CD14-positive monocyte (primary cell): ENCODE measurements at regions not wholly inside any gene's neighbourhood (a gene's known extent, or its start where the extent isn't known, plus 50 kb on each side); places are given as distances from the start of the nearest gene placed in this dataset.

Experiments
- DNase-seq, 3 donors: peaks; one replicate each; pipeline ENCODE4 v3.0.0-alpha.2; 2011 to 2022
- H2AFZ ChIP-seq: 2 replicates; pipeline ENCODE4 v1.6.0; 2012; ENCODE audit warnings: mild to moderate bottlenecking, low read depth, low read length, inconsistent platforms; ENCODE audit not compliant: insufficient read depth, poor library complexity, severe bottlenecking
- H3K27ac ChIP-seq, 2 donors: 1 replicate in 1 of 2; 2 replicates in 1 of 2; pipeline ENCODE4 v1.5.1; 2012 to 2013; ENCODE audit warnings: low read length in 2 of 2, control low read depth in 1 of 2, inconsistent platforms in 1 of 2, low read depth in 1 of 2, mild to moderate bottlenecking in 1 of 2
- H3K27me3 ChIP-seq, 2 donors: one replicate each; pipeline versions ENCODE4 v1.6.0 to v1.6.1; 2011 to 2013; ENCODE audit warnings: low read length in 2 of 2; ENCODE audit not compliant: control insufficient read depth in 2 of 2, insufficient read depth in 2 of 2
- H3K36me3 ChIP-seq, 2 donors: replicated peaks in 1 of 2; 1 replicate in 1 of 2; 2 replicates in 1 of 2; pipeline versions ENCODE4 v1.5.1 to v1.6.1; 2012 to 2013; ENCODE audit warnings: low read length in 2 of 2, control low read depth in 1 of 2, inconsistent platforms in 1 of 2, mild to moderate bottlenecking in 1 of 2; ENCODE audit not compliant: insufficient read depth in 2 of 2, control insufficient read depth in 1 of 2
- H3K4me1 ChIP-seq, 2 donors: 1 replicate in 1 of 2; 2 replicates in 1 of 2; pipeline versions ENCODE4 v1.5.1 to v1.6.1; 2012 to 2013; ENCODE audit warnings: low read length in 2 of 2, control low read depth in 1 of 2, inconsistent platforms in 1 of 2, mild to moderate bottlenecking in 1 of 2, moderate library complexity in 1 of 2; ENCODE audit not compliant: insufficient read depth in 2 of 2, control insufficient read depth in 1 of 2
- H3K4me2 ChIP-seq: replicated peaks from 2 replicates; pipeline ENCODE3; 2012; ENCODE audit warnings: low read length, moderate library complexity, mild to moderate bottlenecking; ENCODE audit not compliant: poor library complexity, severe bottlenecking; ENCODE audit errors: extremely low read depth
- H3K4me3 ChIP-seq, 3 experiments: fragments of 200-600 bp in 1 of 3; sonication (generic) in 1 of 3; replicated peaks in 1 of 3; 1 replicate in 2 of 3; 2 replicates in 1 of 3; pipeline ENCODE4 v1.5.1; 2011 to 2013; ENCODE audit warnings: low read length in 3 of 3, mild to moderate bottlenecking in 3 of 3, control low read depth in 2 of 3, low read depth in 2 of 3, inconsistent platforms in 1 of 3, moderate library complexity in 1 of 3
- H3K79me2 ChIP-seq: 2 replicates; pipeline ENCODE4 v1.6.0; 2012; ENCODE audit warnings: mild to moderate bottlenecking, control low read depth, inconsistent platforms, low read length, moderate library complexity; ENCODE audit not compliant: insufficient read depth
- H3K9ac ChIP-seq: 2 replicates; pipeline ENCODE4 v1.6.0; 2017; ENCODE audit warnings: low read length, mild to moderate bottlenecking; ENCODE audit not compliant: insufficient read depth, poor library complexity, severe bottlenecking
- H3K9me3 ChIP-seq, 2 donors: replicated peaks in 1 of 2; 1 replicate in 1 of 2; 2 replicates in 1 of 2; pipeline versions ENCODE4 v1.5.1 to v1.6.1; 2012 to 2013; ENCODE audit warnings: low read length in 2 of 2, control low read depth in 1 of 2; ENCODE audit not compliant: control insufficient read depth in 1 of 2, insufficient read depth in 1 of 2
- H4K20me1 ChIP-seq: 2 replicates; pipeline ENCODE4 v1.6.0; 2012; ENCODE audit warnings: mild to moderate bottlenecking, low read length, control low read depth, moderate library complexity; ENCODE audit not compliant: insufficient read depth
- H3K27ac Mint-ChIP-seq, 7 donors: one replicate each; pipeline ENCODE4 v1.8.0; 2020; ENCODE audit warnings: mild to moderate bottlenecking in 7 of 7, mixed read lengths in 7 of 7, moderate library complexity in 6 of 7, inconsistent platforms in 2 of 7
- H3K27me3 Mint-ChIP-seq, 3 donors: one replicate each; pipeline ENCODE4 v1.8.0; 2021 to 2022; ENCODE audit warnings: low read depth in 3 of 3, mild to moderate bottlenecking in 3 of 3, mixed read lengths in 3 of 3, moderate library complexity in 3 of 3, inconsistent platforms in 1 of 3
- H3K36me3 Mint-ChIP-seq, 2 donors: one replicate each; pipeline ENCODE4 v1.8.0; 2020; ENCODE audit warnings: mixed read lengths in 2 of 2, inconsistent platforms in 1 of 2, mild to moderate bottlenecking in 1 of 2
- H3K4me1 Mint-ChIP-seq: one replicate; pipeline ENCODE4 v1.8.0; 2020; ENCODE audit warnings: mild to moderate bottlenecking, mixed read lengths
- H3K4me3 Mint-ChIP-seq, 2 donors: one replicate each; pipeline ENCODE4 v1.8.0; 2020; ENCODE audit warnings: mild to moderate bottlenecking in 2 of 2, mixed read lengths in 2 of 2, moderate library complexity in 1 of 2
- H3K9me3 Mint-ChIP-seq, 7 donors: one replicate each; pipeline ENCODE4 v1.8.0; 2020 to 2022; ENCODE audit warnings: mixed read lengths in 7 of 7, mild to moderate bottlenecking in 6 of 7, moderate library complexity in 6 of 7, inconsistent platforms in 2 of 7
- CTCF ChIP-seq: fragments of 200-600 bp; IDR thresholded peaks from one replicate; pipeline ENCODE4 v1.8.0; 2022; ENCODE audit warnings: antibody characterized with exemption, mild to moderate bottlenecking
- WGBS: methylation state at CpG from one replicate; pipeline ENCODE4 v1.1.5; 2013; ENCODE audit warnings: missing lambda C conversion rate; ENCODE audit not compliant: insufficient coverage; 5-methylcytosine and 5-hydroxymethylcytosine counted together
- intact Hi-C, 2 donors: fragments of 100-400 bp; cut with micrococcal nuclease; formaldehyde crosslinking; loops; one replicate each; pipeline versions ENCODE4 v1.15.0 to v1.15.1; 2023

GRCh38 chr4:43943998-43944397 lies 504.6 kb downstream of the KCTD8 start:
- no peak for DNase-seq
- intact Hi-C loops, result no loop called here
- Histone ChIP-seq H3K79me2 (no peaks in the 10 kb centered on the region), H3K27ac (no peak overlapping the region), H3K9me3 (no peaks in the 10 kb centered on the region), H3K4me1 (no peaks in the 10 kb centered on the region), H4K20me1 (no peaks in the 10 kb centered on the region), H3K4me2 (no peak overlapping the region), H3K4me3 (no peak overlapping the region), H3K36me3 (no peaks in the 10 kb centered on the region), H3K9ac (no peak overlapping the region), H3K27me3 (no peaks in the 10 kb centered on the region), H2AFZ (no peak overlapping the region)
- Mint-ChIP-seq H3K4me3 (no peak overlapping the region), H3K27me3 (no peaks in the 10 kb centered on the region), H3K36me3 (no peaks in the 10 kb centered on the region), H3K4me1 (no peaks in the 10 kb centered on the region), H3K27ac (no peak overlapping the region), H3K9me3 (peaks cover 0 to 4% (median 2%) of the 10 kb centered on the region in 7 donors)
- 100% methylated on average over 1 of the region's 1 CpG for WGBS
- no peak for TF ChIP-seq CTCF

- Mint-ChIP-seq H3K27me3 (no peaks in the 10 kb centered on the region), H3K36me3 (no peaks in the 10 kb centered on the region), H3K9me3 (peaks cover 0 to 3% (median 0%) of the 10 kb centered on the region in 7 donors), H3K4me1 (no peaks in the 10 kb centered on the region), H3K4me3 (no peak overlapping the region), H3K27ac (no peak overlapping the region)
- no peak overlapping the region for H3K4me2 ChIP-seq
- H3K36me3 ChIP-seq, result no peaks in the 10 kb centered on the region
- no peak for DNase-seq
- no peaks in the 10 kb centered on the region for H3K4me1 ChIP-seq
- H4K20me1 ChIP-seq, result no peaks in the 10 kb centered on the region
- intact Hi-C loops, result no loop called here
- WGBS, result no CpG with 5 or more reads among the region's 1 CpG
- no peaks in the 10 kb centered on the region for H3K79me2 ChIP-seq
- no peak for TF ChIP-seq CTCF
- no peak overlapping the region for H3K27ac ChIP-seq
- no peaks in the 10 kb centered on the region for H3K9me3 ChIP-seq
- no peak overlapping the region for H3K9ac ChIP-seq
- no peaks in the 10 kb centered on the region for H3K27me3 ChIP-seq
- no peak overlapping the region for H3K4me3 ChIP-seq
- no peak overlapping the region for H2AFZ ChIP-seq
Measured at GRCh38 chr4:43959976-43960375, 488.6 kb downstream of the KCTD8 start.
